Lung (tissue), 11 donors: ENCODE measurements at regions not wholly inside any gene's neighbourhood (a gene's known extent, or its start where the extent isn't known, plus 50 kb on each side); places are given as distances from the start of the nearest gene placed in this dataset.

Experiments
- ATAC-seq: fragments of 200-7000 bp; cut with Tn5 transposase; one replicate; pipeline ENCODE4 v1.9.1; 2020; ENCODE audit warnings: moderate number of reproducible peaks; ENCODE audit not compliant: insufficient read depth, low FRiP score
- DNase-seq, 3 donors: peaks; one replicate each; pipeline ENCODE4 v3.0.0-alpha.2; 2013 to 2017
- H3K27ac ChIP-seq, 2 donors: one replicate each; pipeline ENCODE4 v1.5.1; 2013; ENCODE audit warnings: mild to moderate bottlenecking in 2 of 2, moderate library complexity in 2 of 2, control low read depth in 1 of 2, inconsistent platforms in 1 of 2, low read depth in 1 of 2, low read length in 1 of 2
- H3K27me3 ChIP-seq, 3 donors: one replicate each; pipeline ENCODE4 v1.5.1; 2013; ENCODE audit warnings: low read length in 2 of 3; ENCODE audit not compliant: control insufficient read depth in 3 of 3, insufficient read depth in 3 of 3
- H3K36me3 ChIP-seq, 4 donors: one replicate each; pipeline ENCODE4 v1.5.1; 2013; ENCODE audit warnings: low read length in 4 of 4, mild to moderate bottlenecking in 1 of 4, moderate library complexity in 1 of 4; ENCODE audit not compliant: control insufficient read depth in 4 of 4, insufficient read depth in 4 of 4
- H3K4me1 ChIP-seq, 5 donors: one replicate each; pipeline ENCODE4 v1.5.1; 2013; ENCODE audit warnings: low read length in 5 of 5, mild to moderate bottlenecking in 2 of 5, moderate library complexity in 1 of 5; ENCODE audit not compliant: control insufficient read depth in 5 of 5, insufficient read depth in 5 of 5
- H3K4me3 ChIP-seq: one replicate; pipeline ENCODE4 v1.5.1; 2013; ENCODE audit warnings: mild to moderate bottlenecking, control low read depth, moderate library complexity
- H3K9ac ChIP-seq, 2 donors: one replicate each; pipeline ENCODE4 v1.5.1; 2013; ENCODE audit warnings: low read length in 2 of 2, control low read depth in 1 of 2; ENCODE audit not compliant: insufficient read depth in 1 of 2
- H3K9me3 ChIP-seq, 4 donors: one replicate each; pipeline ENCODE4 v1.5.1; 2013; ENCODE audit warnings: low read length in 3 of 4, mild to moderate bottlenecking in 1 of 4, moderate library complexity in 1 of 4; ENCODE audit not compliant: control insufficient read depth in 4 of 4, insufficient read depth in 3 of 4
- CTCF ChIP-seq: IDR thresholded peaks from 2 replicates; pipeline ENCODE4 v1.5.1; 2012; ENCODE audit warnings: mild to moderate bottlenecking; ENCODE audit errors: control extremely low read depth, extremely low read depth
- WGBS, 2 donors: extraction: QIAGEN DNeasy Blood & Tissue Kit; methylation state at CpG; one replicate each; pipeline ENCODE4 v1.1.7; 2013; 5-methylcytosine and 5-hydroxymethylcytosine counted together
- donor health status: control.
- donor health status: control.
- donor health status: Bipolar disorder and iron deficiency.
- donor health status: healthy.
- donor health status: DM: yes; HTN: yes; CAD: no.

GRCh38 chr13:89701913-89702312 lies 1645.6 kb upstream of the MIR17HG start:
- no peaks in the 10 kb centered on the region for H3K4me1 ChIP-seq
- no peak overlapping the region for H3K27ac ChIP-seq
- no peak overlapping the region for H3K4me3 ChIP-seq
- TF ChIP-seq CTCF: no peak
- H3K36me3 ChIP-seq: no peaks in the 10 kb centered on the region
- ATAC-seq (no peak), DNase-seq (no peak)
- no peaks in the 10 kb centered on the region for H3K27me3 ChIP-seq
- peaks cover 0 to 3% (median 0%) of the 10 kb centered on the region in 4 donors for H3K9me3 ChIP-seq
- 81 to 85% methylated on average over 9 of the region's 9 CpGs for WGBS, 2 donors
- H3K9ac ChIP-seq: no peak overlapping the region

DNA sequence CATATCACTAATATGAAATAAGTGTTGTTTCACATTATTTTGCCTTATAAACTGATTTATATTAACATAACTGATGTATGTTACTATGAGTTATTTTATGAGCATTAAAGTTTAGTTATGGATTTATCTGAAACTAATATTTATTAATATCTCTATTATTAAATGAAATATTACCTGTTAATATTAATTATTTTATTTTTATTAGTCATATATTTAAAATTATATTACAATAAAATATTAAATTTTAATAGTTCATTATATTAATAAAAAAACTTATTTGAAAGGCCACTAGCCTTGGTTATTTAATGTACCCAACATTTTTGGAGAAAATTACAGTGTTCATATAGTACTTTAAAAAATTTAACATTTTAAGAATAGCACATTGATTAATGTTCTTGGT lies 1643.4 kb upstream of the MIR17HG start:
- ATAC-seq (no peak), DNase-seq (no peak)
- peaks cover 0 to 3% (median 0%) of the 10 kb centered on the region in 4 donors for H3K9me3 ChIP-seq
- no peaks in the 10 kb centered on the region for H3K27me3 ChIP-seq
- no peaks in the 10 kb centered on the region for H3K36me3 ChIP-seq
- H3K4me3 ChIP-seq: no peak overlapping the region
- no peaks in the 10 kb centered on the region for H3K4me1 ChIP-seq
- H3K9ac ChIP-seq: no peak overlapping the region
- TF ChIP-seq CTCF: no peak
- H3K27ac ChIP-seq: no peak overlapping the region

DNA sequence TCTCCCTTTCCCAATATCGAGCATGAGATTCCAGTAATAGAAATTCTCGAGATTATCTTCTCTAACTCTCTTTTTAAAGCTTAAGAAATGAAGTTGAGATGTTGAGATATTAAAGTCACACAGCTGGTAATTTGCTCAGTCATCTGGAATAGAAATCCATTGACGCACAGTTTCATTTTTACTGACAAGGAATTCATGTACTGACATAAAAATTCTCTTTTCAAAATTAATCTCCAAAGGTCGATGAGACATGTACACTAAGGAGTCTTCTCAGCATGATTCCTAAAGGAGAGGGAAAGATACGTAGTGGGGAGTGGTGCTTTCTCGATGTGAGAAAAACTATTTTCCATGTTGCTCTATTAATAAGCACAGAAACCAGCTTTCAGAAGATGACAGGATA lies 1639.5 kb upstream of the MIR17HG start:
- TF ChIP-seq CTCF: no peak
- H3K27ac ChIP-seq: no peak overlapping the region
- no peaks in the 10 kb centered on the region for H3K4me1 ChIP-seq
- H3K4me3 ChIP-seq: no peak overlapping the region
- H3K9ac ChIP-seq: no peak overlapping the region
- no peaks in the 10 kb centered on the region for H3K36me3 ChIP-seq
- DNase-seq: no peak
- H3K9me3 ChIP-seq: peaks cover 0 to 3% (median 0%) of the 10 kb centered on the region in 4 donors
- no peak for ATAC-seq
- WGBS, 2 donors: 91% methylated on average over 6 of the region's 6 CpGs
- no peaks in the 10 kb centered on the region for H3K27me3 ChIP-seq

DNA sequence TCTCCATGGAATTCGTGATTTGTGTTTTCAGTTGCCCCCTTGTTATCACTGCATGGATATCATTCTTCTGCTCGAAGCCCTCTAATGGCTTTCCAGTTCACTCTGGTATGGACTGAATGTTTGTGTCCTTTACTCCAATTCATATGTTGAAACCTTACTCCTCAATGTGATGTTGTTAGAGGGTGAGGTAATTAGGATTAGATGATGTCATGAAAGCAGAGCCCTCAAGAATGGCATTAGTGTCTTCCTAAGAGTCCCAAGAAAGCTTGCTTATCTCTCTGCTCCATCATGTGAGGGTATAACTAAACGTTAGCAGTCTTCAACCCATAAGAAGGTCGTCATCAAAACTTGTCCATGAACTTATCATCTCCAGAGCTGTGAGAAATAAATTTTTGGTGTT lies 1626.3 kb upstream of the MIR17HG start:
- WGBS, 2 donors: 84 to 85% methylated on average over 4 of the region's 4 CpGs
- ATAC-seq: no peak
- no peak overlapping the region for H3K27ac ChIP-seq
- H3K27me3 ChIP-seq: no peaks in the 10 kb centered on the region
- no peak overlapping the region for H3K4me3 ChIP-seq
- H3K9ac ChIP-seq: no peak overlapping the region
- no peaks in the 10 kb centered on the region for H3K36me3 ChIP-seq
- DNase-seq: no peak
- no peak for TF ChIP-seq CTCF
- H3K9me3 ChIP-seq: peaks cover 0 to 3% (median 0%) of the 10 kb centered on the region in 4 donors
- no peaks in the 10 kb centered on the region for H3K4me1 ChIP-seq
